Sigmoid colon (tissue), 4 donors: ENCODE measurements at regions not wholly inside any gene's neighbourhood (a gene's known extent, or its start where the extent isn't known, plus 50 kb on each side); places are given as distances from the start of the nearest gene placed in this dataset.

Experiments used
- EP300 ChIP-seq, 4 donors: sonication (generic); formaldehyde crosslinking; IDR thresholded peaks; one replicate each; pipeline ENCODE4 v1.6.1; 2017; ENCODE audit warnings: antibody characterized with exemption in 4 of 4
- POLR2A ChIP-seq, 2 donors: fragments of 450-650 bp; IDR thresholded peaks; one replicate each; pipeline ENCODE4 v1.6.1; 2016; ENCODE audit warnings: antibody characterized with exemption in 2 of 2, mild to moderate bottlenecking in 2 of 2, moderate library complexity in 2 of 2
- POLR2AphosphoS5 ChIP-seq, 4 donors: sonication (generic); formaldehyde crosslinking; IDR thresholded peaks; one replicate each; pipeline ENCODE4 v1.6.1; 2017; ENCODE audit warnings: antibody characterized with exemption in 4 of 4
- TF ChIP-seq, protein P1 (sequence below), 4 experiments: fragments of 450-650 bp in 3 of 4; fragments of 200-600 bp in 1 of 4; IDR thresholded peaks; one replicate each; pipeline ENCODE4 v1.5.1; 2016 to 2019; ENCODE audit warnings: antibody characterized with exemption in 4 of 4, mild to moderate bottlenecking in 3 of 4, moderate library complexity in 2 of 4

DNA sequence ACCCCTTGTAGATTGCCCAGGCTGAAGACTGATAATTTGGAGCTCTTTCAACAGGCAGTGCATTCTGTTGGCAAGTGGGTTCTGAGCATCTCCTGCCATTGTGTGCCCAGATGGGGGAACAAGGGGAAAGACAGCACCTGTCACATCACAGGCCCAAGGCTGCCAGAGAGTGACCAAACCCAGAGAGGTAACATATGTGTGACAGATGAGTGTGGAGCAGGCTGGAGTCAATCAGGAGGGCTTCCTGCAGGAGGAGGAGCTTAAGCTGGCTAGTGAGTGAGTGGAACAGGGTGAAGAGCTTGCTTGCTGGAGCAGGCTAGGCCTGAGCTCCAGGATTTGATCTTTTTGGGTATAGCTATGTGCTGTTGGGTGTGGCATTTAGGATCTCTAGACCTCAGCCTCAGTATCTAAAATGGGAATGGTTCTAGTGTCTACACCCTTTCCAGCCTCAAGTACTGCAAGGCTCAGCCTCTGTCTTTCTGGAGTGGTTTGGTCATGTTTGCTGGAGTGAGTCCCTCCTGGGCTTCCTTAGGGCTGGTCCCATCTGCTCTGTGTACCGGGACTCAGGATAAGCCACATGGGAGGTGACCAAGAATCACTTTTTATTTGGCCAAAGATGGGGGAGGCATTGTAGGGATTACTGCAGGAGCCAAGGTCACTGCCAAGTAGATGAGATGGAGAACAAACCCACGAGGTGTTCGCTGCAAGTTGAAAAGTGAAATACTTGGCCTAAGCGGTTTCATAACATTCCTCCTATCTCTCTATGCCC, 152.4 kb upstream of the TSHZ3 start:
- TF ChIP-seq POLR2A (IDR thresholded peaks at IDR 0.05) (no peak), POLR2AphosphoS5 (IDR thresholded peaks at IDR 0.05) (no peak), EP300 (IDR thresholded peaks at IDR 0.05) (no peak)
- TF ChIP-seq, protein P1, sequence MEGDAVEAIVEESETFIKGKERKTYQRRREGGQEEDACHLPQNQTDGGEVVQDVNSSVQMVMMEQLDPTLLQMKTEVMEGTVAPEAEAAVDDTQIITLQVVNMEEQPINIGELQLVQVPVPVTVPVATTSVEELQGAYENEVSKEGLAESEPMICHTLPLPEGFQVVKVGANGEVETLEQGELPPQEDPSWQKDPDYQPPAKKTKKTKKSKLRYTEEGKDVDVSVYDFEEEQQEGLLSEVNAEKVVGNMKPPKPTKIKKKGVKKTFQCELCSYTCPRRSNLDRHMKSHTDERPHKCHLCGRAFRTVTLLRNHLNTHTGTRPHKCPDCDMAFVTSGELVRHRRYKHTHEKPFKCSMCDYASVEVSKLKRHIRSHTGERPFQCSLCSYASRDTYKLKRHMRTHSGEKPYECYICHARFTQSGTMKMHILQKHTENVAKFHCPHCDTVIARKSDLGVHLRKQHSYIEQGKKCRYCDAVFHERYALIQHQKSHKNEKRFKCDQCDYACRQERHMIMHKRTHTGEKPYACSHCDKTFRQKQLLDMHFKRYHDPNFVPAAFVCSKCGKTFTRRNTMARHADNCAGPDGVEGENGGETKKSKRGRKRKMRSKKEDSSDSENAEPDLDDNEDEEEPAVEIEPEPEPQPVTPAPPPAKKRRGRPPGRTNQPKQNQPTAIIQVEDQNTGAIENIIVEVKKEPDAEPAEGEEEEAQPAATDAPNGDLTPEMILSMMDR (IDR thresholded peaks at IDR 0.05), result no peak
